Common myeloid progenitor, CD34-positive (primary cell): ENCODE measurements at regions not wholly inside any gene's neighbourhood (a gene's known extent, or its start where the extent isn't known, plus 50 kb on each side); places are given as distances from the start of the nearest gene placed in this dataset.
"Not testable (repeated sequence)": the region's sequence is repeated elsewhere in the genome, so short reads cannot be mapped to it uniquely, and the experiment has no call there.

Experiments
- CTCF ChIA-PET: fragments of 350-600 bp; sonication (Branson Sonifier 250); formaldehyde crosslinking; loops from one replicate; lab custom pipeline; 2021; ENCODE audit warnings: antibody characterized with exemption; lab: Charles Lee
- POLR2A ChIA-PET: fragments of 350-600 bp; sonication (Branson Sonifier 250); formaldehyde crosslinking; loops from one replicate; lab custom pipeline; 2021; ENCODE audit warnings: antibody characterized with exemption; lab: Charles Lee
- DNase-seq, 3 donors: peaks; one replicate each; pipeline versions ENCODE4 v3.0.0 to v3.0.0-alpha.2; 2013
- H3K27ac ChIP-seq, 2 experiments: 1 replicate in 1 of 2; 2 replicates in 1 of 2; pipeline ENCODE4 v1.7.0; 2013; ENCODE audit warnings: inconsistent platforms in 2 of 2, low read length in 2 of 2, mild to moderate bottlenecking in 2 of 2, low read depth in 1 of 2, moderate library complexity in 1 of 2; ENCODE audit not compliant: severe bottlenecking in 2 of 2, insufficient read depth in 1 of 2, poor library complexity in 1 of 2
- H3K27me3 ChIP-seq, 5 experiments: replicated peaks in 2 of 5; 1 replicate in 3 of 5; 2 replicates in 2 of 5; pipeline versions ENCODE4 v1.6.1 to v1.7.0; 2013; ENCODE audit warnings: low read length in 4 of 5, mild to moderate bottlenecking in 2 of 5, moderate library complexity in 2 of 5, inconsistent platforms in 1 of 5; ENCODE audit not compliant: insufficient read depth in 5 of 5, control insufficient read depth in 4 of 5
- H3K36me3 ChIP-seq, 4 experiments: 1 replicate in 2 of 4; 2 replicates in 2 of 4; pipeline versions ENCODE4 v1.6.1 to v1.7.0; 2013; ENCODE audit warnings: low read length in 3 of 4, control low read depth in 1 of 4, mild to moderate bottlenecking in 1 of 4; ENCODE audit not compliant: control insufficient read depth in 4 of 4, insufficient read depth in 4 of 4
- H3K4me1 ChIP-seq, 4 experiments: 1 replicate in 3 of 4; 2 replicates in 1 of 4; pipeline versions ENCODE4 v1.6.1 to v1.7.1; 2013; ENCODE audit warnings: low read length in 3 of 4, mild to moderate bottlenecking in 3 of 4, control low read depth in 1 of 4, inconsistent platforms in 1 of 4, moderate library complexity in 1 of 4; ENCODE audit not compliant: control insufficient read depth in 4 of 4, insufficient read depth in 4 of 4; ENCODE audit errors: control extremely low read depth in 1 of 4
- H3K4me3 ChIP-seq, 7 experiments: 1 replicate in 4 of 7; 2 replicates in 3 of 7; pipeline versions ENCODE4 v1.5.1 to v1.7.0; 2013; ENCODE audit warnings: mild to moderate bottlenecking in 7 of 7, low read length in 6 of 7, moderate library complexity in 6 of 7, inconsistent platforms in 2 of 7, low read depth in 2 of 7, control low read depth in 1 of 7; ENCODE audit not compliant: insufficient read depth in 4 of 7, control insufficient read depth in 1 of 7; ENCODE audit errors: extremely low read depth in 1 of 7
- H3K9me3 ChIP-seq, 5 experiments: 1 replicate in 4 of 5; 2 replicates in 1 of 5; pipeline versions ENCODE4 v1.6.1 to v1.7.1; 2013; ENCODE audit warnings: low read length in 4 of 5, mild to moderate bottlenecking in 2 of 5, inconsistent platforms in 1 of 5, low read depth in 1 of 5, moderate library complexity in 1 of 5; ENCODE audit not compliant: control insufficient read depth in 4 of 5, insufficient read depth in 2 of 5; ENCODE audit errors: control extremely low read depth in 1 of 5
- WGBS: methylation state at CpG from one replicate; pipeline ENCODE4 v1.1.5; 2013; ENCODE audit not compliant: insufficient coverage; 5-methylcytosine and 5-hydroxymethylcytosine counted together

DNA sequence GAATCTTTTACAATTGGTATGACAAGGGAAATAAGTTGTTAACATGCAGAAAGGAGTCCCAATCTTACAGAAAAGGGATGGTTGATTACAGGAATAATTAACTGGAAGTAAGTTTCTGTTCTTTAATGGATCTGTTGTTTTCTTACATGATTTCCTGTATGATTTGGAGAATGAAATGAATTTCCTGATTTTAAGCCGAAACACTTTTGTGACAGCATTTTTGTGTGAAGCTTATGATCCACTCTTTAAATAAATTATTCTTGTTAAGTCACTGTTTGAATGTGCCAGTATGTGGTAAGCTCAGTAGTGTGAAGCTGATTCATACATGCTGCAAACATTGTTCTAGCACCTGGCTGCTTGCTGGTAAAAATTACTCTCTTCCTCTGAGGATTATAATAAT lies 516.2 kb downstream of the DCDC2C start:
- Histone ChIP-seq H3K4me3 (no peak overlapping the region), H3K36me3 (no peaks in the 10 kb centered on the region), H3K9me3 (no peaks in the 10 kb centered on the region), H3K27me3 (no peaks in the 10 kb centered on the region), H3K4me1 (no peaks in the 10 kb centered on the region), H3K27ac (no peak overlapping the region)
- WGBS, result no CpG with 5 or more reads among the region's 1 CpG
- no peak for DNase-seq
- CTCF ChIA-PET, result no interaction called here
- POLR2A ChIA-PET, result no interaction called here

DNA sequence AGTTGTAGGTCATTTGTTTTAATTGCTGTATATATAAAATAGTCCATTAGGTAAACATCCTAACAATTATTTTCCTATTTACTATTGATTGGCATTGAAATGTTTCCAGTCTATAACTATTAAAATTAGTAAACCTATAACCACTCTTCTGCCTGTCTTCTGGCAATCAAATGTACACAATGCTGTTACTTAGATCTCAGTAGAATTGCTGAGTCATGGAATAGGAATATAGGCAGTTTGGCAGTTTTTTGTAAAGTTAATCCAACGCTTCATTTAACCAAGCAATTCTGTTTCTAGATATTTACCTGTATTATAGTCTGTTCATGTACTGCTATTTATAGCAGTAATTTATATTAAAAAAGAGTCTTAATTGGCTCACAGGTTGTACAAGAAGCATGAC lies 518.1 kb downstream of the DCDC2C start:
- no peaks in the 10 kb centered on the region for H3K27me3 ChIP-seq
- no peaks in the 10 kb centered on the region for H3K36me3 ChIP-seq
- no peaks in the 10 kb centered on the region for H3K9me3 ChIP-seq
- H3K4me1 ChIP-seq, result no peaks in the 10 kb centered on the region
- no CpG with 5 or more reads among the region's 1 CpG for WGBS
- ChIA-PET CTCF (no interaction called here), POLR2A (no interaction called here)
- DNase-seq, result no peak
- no peak overlapping the region for H3K4me3 ChIP-seq
- no peak overlapping the region for H3K27ac ChIP-seq

DNA sequence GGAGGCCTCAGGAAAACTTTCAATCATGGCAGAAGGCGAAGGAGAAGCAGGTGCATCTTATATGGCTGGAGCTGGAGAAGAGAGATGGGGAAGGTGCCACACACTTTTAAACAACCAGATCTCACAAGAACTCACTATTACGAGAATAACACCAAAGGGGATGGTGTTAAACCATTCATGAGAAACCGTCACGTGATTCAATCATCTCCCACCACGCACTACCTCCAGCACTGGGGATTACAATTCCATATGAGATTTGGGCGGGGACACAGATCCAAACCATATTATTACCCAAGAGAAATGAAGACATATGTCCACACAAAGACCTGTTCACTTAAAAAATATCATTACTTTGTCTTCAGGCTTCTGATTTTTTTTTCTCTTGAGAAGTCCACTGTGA lies 518.5 kb downstream of the DCDC2C start:
- POLR2A ChIA-PET, result no interaction called here
- 96% methylated on average over 4 of the region's 6 CpGs for WGBS

DNA sequence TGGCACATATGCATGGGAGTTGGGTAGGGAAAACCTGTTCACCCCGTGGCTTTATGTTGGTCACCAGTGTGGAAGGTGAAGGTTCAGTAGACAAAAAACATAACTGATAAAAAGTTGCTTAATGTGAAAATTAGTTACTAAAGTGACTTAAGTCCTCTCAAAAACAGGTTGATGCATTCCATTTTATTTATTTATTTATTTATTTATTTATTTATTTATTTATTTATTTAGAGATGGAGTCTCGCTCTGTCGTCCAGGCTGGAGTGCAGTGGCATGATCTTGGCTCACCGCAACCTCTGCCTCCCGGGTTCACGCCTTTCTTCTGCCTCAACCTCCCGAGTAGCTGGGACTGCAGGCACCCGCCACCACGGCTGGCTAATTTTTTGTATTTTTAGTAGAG lies 541.0 kb downstream of the DCDC2C start:
- CTCF ChIA-PET, H3K4me1 ChIP-seq: not testable (repeated sequence)
- 100% methylated on average over 5 of the region's 9 CpGs for WGBS

More for the DNA sequence above, 518.5 kb downstream of the DCDC2C start:
- Histone ChIP-seq H3K4me3 (no peak overlapping the region), H3K27me3 (no peaks in the 10 kb centered on the region), H3K4me1 (no peaks in the 10 kb centered on the region), H3K36me3 (no peaks in the 10 kb centered on the region), H3K9me3 (no peaks in the 10 kb centered on the region), H3K27ac (no peak overlapping the region)
- CTCF ChIA-PET, result no interaction called here
- DNase-seq, result no peak

DNA sequence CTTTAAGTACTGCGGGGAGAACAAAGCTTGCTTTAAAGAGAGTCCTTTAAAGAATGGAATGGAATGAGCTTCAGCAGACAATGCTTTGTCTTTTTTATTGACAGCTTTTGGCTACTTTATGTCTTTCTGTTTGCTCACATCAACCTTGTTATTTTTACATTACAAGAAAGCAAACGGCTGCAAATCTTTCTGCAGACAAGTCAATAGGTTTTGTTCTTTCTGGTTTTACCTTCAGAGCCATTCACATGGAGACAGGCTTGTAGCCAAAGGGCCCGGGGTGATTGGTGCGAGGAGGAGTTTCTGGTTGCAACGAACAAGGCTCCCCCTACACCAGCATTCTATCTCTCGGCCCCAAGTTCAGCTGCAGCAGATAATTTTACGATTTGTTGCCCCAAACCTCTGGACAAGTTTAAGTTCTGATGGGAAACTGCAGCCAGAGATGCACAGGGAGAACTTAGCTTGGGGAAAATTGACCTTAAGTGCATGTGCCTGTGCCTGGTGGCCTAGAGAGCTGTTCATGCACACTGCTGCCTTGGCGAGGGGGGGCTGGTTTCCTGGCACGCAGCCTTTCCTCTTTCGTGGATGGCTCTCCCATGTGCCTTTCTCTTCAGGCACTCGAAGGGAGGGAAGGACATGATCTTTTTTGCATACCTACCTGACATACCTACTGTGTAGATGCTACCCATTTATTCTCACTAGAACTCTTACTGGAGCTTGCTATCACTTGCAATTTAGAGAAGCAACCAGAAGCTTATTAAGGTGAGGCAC lies 543.2 kb downstream of the DCDC2C start:
- WGBS, result 50% methylated on average over 10 of the region's 11 CpGs
- no peak for DNase-seq
- H3K4me1 ChIP-seq, result no peaks in the 10 kb centered on the region
- ChIA-PET CTCF (interaction anchor here (0.7 kb wide), 1 partner anchor 9 kb away, joined by 3 read pairs; no protein-coding TSS in a partner anchor), POLR2A (no interaction called here)
- H3K36me3 ChIP-seq, result no peaks in the 10 kb centered on the region
- no peaks in the 10 kb centered on the region for H3K9me3 ChIP-seq
- H3K27me3 ChIP-seq, result no peaks in the 10 kb centered on the region
- no peak overlapping the region for H3K4me3 ChIP-seq
- H3K27ac ChIP-seq, result no peak overlapping the region

More for the DNA sequence above, 541.0 kb downstream of the DCDC2C start:
- H3K36me3 ChIP-seq, DNase-seq, H3K9me3 ChIP-seq, POLR2A ChIA-PET, H3K27me3 ChIP-seq, H3K27ac ChIP-seq, H3K4me3 ChIP-seq: not testable (repeated sequence)

DNA sequence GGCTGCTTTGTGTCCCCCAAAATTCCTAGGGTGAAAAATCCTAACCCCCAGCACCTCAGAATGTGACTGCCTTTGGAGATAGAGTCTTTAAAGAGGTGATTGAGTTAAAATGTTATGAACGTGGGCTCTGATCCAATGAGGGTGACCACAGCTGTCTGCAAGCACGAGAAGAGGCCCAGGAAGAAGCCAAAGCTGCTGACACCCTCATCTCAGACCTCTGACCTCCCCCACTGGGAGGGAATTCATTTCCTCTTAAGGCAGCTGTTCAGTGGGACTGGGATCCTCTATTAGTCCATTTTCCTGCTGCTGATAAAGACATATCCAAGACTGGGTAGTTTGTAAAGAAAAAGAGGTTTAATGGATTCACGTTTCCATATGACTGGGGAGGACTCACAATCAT lies 544.4 kb downstream of the DCDC2C start:
- H3K27ac ChIP-seq, result no peak overlapping the region
- WGBS, result 57% methylated on average over 3 of the region's 3 CpGs
- CTCF ChIA-PET, result no interaction called here
- H3K27me3 ChIP-seq, result no peaks in the 10 kb centered on the region
- DNase-seq, result no peak
- no peaks in the 10 kb centered on the region for H3K9me3 ChIP-seq
- POLR2A ChIA-PET, result no interaction called here
- H3K36me3 ChIP-seq, result no peaks in the 10 kb centered on the region
- H3K4me3 ChIP-seq, result no peak overlapping the region
- no peaks in the 10 kb centered on the region for H3K4me1 ChIP-seq

DNA sequence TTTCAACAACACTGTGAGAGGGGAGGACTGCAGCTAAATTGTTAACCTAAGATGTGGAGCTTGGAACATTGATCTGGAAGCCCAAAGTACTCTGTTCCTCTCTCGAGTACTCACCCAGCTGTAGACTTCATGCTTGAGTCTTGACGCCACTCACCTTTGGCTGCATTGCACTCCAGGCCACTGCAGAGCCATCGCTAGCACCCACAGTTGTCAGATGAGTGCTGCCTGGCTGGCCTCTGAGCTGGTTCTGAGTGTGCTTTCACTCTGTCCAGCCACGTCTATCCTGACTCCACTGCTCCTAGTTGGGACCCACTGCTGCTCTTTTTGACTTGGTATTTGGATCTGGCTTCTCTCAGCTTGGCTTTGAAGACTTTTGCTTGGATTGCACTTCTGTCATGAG lies 552.1 kb downstream of the DCDC2C start:
- Histone ChIP-seq H3K27ac (no peak overlapping the region), H3K36me3 (no peaks in the 10 kb centered on the region), H3K9me3 (no peaks in the 10 kb centered on the region), H3K27me3 (no peaks in the 10 kb centered on the region), H3K4me1 (no peaks in the 10 kb centered on the region), H3K4me3 (no peak overlapping the region)
- POLR2A ChIA-PET, result no interaction called here
- CTCF ChIA-PET, result interaction anchor here (1.2 kb wide), 1 partner anchor 9 kb away, joined by 3 read pairs; no protein-coding TSS in a partner anchor
- 98% methylated on average over 4 of the region's 4 CpGs for WGBS
- no peak for DNase-seq
